ENCODE measurements at regions not wholly inside any gene's neighbourhood (a gene's known extent, or its start where the extent isn't known, plus 50 kb on each side); places are given as distances from the start of the nearest gene placed in this dataset.
"Not testable (repeated sequence)": the region's sequence is repeated elsewhere in the genome, so short reads cannot be mapped to it uniquely, and the experiment has no call there.

- FAIRE-seq (no peak), DNase-seq (ENCODE audit: low spot score) (no peak)
Measured at GRCh38 chr1:241447031-241447644, 72.4 kb downstream of the FH start.

- no peak for DNase-seq (ENCODE audit: low spot score)
- no peak for FAIRE-seq
Measured at GRCh38 chr1:241444836-241445235, 74.7 kb downstream of the FH start.

DNA sequence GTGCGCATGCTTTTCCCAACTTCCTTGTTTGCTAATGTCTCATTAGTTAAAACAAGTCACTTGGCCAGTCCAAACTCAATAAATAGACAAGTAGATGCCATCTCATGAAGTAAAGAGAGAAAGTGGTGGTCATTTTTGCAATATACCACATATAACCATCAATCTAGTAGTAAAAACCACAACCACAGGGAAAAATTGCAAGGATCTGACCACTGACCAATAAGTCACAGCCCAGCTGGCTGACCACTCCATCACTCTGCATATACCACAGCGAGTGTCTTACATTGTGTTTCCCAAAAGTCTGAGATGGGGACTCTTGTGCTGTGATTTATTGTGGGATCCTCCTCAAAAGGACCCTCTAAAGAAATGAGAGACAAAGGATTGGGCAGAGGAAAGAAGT is 76.0 kb downstream of the FH start:
- no peak for FAIRE-seq
- no peak for DNase-seq (ENCODE audit: low spot score)

GRCh38 chr1:241442686-241443085 is 76.9 kb downstream of the FH start:
- FAIRE-seq: no peak
- DNase-seq (ENCODE audit: low spot score): no peak

DNA sequence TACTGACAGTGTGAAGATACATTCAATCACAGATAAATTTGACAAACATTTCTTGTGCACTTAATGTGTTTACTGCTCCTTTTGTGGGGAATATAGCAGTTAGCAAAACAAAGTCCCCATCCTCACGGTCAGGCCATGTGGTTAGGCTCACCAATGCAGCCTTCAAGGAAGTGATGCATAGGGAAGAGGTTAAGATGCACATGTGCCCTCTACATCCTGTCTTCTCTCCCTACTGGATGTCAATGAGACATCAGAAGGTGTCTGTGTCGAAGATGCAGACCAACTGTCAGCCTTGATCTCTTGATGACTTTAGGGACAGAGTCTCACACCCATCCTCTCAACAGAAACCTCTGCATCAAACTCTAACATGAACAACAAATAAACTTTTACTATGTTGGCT is 78.7 kb downstream of the FH start:
- FAIRE-seq: no peak
- no peak for DNase-seq (ENCODE audit: low spot score)

GRCh38 chr1:241438686-241439085 is 80.9 kb downstream of the FH start:
- FAIRE-seq; DNase-seq (ENCODE audit: low spot score): not testable (repeated sequence)

DNA sequence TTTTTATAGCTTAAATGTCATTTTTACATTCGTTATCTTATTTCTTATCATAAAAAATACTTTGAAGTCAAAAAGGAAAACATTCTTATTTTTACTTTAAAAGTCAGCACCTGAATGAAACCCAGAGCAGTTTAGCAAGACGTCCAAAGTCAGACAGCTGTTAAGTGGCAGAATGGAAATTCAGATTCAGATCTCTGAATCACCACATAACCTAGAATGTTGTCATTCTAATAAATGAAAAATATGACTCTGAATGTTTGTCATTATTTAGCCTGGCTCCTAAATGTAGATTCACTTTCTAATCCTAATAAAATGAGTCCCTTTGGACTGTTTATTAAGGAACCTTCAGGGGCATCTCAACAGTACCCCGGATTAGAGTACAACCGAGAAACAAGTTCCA is 75.2 kb upstream of the RGS7 start:
- FAIRE-seq (no peak), DNase-seq (ENCODE audit: low spot score) (no peak)

- not testable (repeated sequence) for DNase-seq (ENCODE audit: low spot score); FAIRE-seq
Measured at GRCh38 chr1:241425091-241425490, 68.1 kb upstream of the RGS7 start.

- no peak for FAIRE-seq
- no peak for DNase-seq (ENCODE audit: low spot score)
Measured at GRCh38 chr1:241424480-241424971, 67.5 kb upstream of the RGS7 start.

GRCh38 chr1:241423541-241424479 is 66.8 kb upstream of the RGS7 start:
- FAIRE-seq (no peak), DNase-seq (ENCODE audit: low spot score) (peak; percentile 54)

- FAIRE-seq (no peak), DNase-seq (ENCODE audit: low spot score) (no peak)
Measured at GRCh38 chr1:241422470-241422869, 65.5 kb upstream of the RGS7 start.

- no peak for FAIRE-seq
Measured at GRCh38 chr1:241419986-241420385, 63.0 kb upstream of the RGS7 start.

GRCh38 chr1:241417258-241417657 is 60.3 kb upstream of the RGS7 start:
- FAIRE-seq (no peak), DNase-seq (ENCODE audit: low spot score) (no peak)

More at GRCh38 chr1:241419986-241420385, 63.0 kb upstream of the RGS7 start:
- no peak for DNase-seq (ENCODE audit: low spot score)

DNA sequence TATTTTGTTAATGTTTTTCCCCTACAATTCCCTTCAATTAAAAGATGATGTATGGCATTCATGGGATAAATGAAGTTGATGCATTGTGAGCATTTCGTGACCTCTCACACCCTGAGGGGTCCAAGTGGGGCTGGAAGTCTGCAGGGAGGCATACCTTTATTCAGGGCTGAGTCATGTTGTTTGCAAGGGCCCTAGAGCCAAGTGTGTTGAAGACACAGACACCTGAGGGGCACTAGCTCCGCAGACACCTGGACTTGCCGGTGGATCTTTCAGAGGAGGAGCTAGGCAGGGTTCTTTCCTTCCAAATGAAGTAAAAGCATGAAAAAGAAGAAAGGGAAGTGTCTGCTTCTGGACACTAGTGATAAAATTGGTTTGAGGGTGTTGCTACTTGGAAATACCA is 57.0 kb upstream of the RGS7 start:
- FAIRE-seq: no peak
- no peak for DNase-seq (ENCODE audit: low spot score)

- no peak for FAIRE-seq
Measured at GRCh38 chr1:241413386-241413785, 56.4 kb upstream of the RGS7 start.

DNA sequence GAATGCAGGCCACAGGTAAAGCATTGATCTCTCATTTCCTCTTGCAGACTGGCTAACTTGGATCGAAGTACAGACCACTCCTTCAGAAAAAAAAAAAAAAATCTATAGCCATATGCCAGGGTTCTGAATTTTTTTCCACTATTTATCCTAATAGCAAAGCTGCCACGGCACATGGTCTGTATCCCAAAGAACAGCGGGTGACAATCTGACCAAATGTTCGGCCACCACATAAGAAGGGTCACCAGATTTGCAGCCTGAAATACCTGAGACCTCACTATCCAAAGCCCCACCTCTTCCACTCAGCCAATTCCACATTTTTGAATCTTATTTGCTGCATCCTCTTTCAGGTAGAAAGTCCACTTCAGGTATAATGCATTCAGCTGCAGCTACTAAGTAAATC is 55.6 kb upstream of the RGS7 start:
- DNase-seq (ENCODE audit: low spot score) (no peak), FAIRE-seq (no peak)

More at GRCh38 chr1:241413386-241413785, 56.4 kb upstream of the RGS7 start:
- peak; percentile 15 for DNase-seq (ENCODE audit: low spot score)

DNA sequence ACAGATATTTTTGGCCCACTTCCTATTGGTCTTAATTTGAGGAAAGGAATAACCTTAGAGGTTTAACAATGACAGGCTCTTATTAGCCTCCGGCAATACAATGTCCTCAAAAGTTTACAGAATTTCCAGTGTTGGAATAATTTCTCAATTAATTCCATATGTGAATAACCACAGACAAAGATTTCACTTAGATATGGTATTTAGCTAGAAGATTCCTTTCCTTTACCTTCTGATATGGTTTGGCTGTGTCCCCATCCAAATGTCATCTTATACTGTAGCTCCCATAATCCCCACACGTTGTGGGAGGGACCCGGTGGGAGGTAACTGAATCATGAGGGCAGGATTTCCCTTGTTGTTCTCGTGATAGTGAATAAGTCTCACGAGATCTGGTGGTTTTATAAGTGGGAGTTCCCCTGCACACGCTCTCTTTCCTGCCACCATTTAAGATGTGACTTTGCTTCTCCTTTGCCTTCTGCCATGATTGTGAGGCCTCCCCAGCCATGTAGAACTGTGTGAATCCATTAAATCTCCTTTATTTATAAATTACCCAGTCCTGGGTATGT is 54.9 kb upstream of the RGS7 start:
- DNase-seq (ENCODE audit: low spot score) (no peak), FAIRE-seq (no peak)

- no peak for DNase-seq (ENCODE audit: low spot score)
- FAIRE-seq: no peak
Measured at GRCh38 chr1:241411056-241411775, 54.2 kb upstream of the RGS7 start.

DNA sequence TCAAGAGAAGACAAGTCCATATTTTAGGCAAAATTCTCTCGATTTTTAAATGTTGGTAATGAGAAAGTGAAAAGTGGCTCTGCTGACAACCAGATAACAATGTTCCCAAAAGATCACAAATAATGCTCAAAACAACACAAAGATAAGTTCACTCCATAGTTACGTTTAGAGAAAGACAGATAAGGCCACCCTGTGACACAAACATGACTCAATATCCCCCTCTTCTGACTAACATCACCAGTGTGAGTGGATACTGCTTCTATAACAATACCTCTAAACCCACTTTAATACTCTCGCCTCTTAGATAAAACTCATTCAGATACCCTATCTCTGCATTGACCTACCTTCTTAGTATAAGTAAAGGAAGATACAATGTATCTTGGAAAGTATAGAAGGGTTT is 51.2 kb upstream of the RGS7 start:
- no peak for DNase-seq (ENCODE audit: low spot score)

More for the DNA sequence above, 51.2 kb upstream of the RGS7 start:
- FAIRE-seq: no peak
